ENCODE measurements at regions not wholly inside any gene's neighbourhood (a gene's known extent, or its start where the extent isn't known, plus 50 kb on each side); places are given as distances from the start of the nearest gene placed in this dataset.

GRCh38 chr7:42506097-42506496, 269.1 kb upstream of the GLI3 start:
- no peak for TF ChIP-seq CTCF (IDR thresholded peaks at IDR 0.05)

GRCh38 chr7:42502022-42502421, 265.0 kb upstream of the GLI3 start:
- TF ChIP-seq CTCF (IDR thresholded peaks at IDR 0.05) = no peak

GRCh38 chr7:42495256-42495655, 258.2 kb upstream of the GLI3 start:
- TF ChIP-seq CTCF (IDR thresholded peaks at IDR 0.05) = no peak

- TF ChIP-seq CTCF (IDR thresholded peaks at IDR 0.05) = no peak
Measured at GRCh38 chr7:42494736-42495135, 257.7 kb upstream of the GLI3 start.

GRCh38 chr7:42494199-42494710, 257.2 kb upstream of the GLI3 start:
- TF ChIP-seq CTCF (IDR thresholded peaks at IDR 0.05) = no peak

GRCh38 chr7:42493436-42494198, 256.6 kb upstream of the GLI3 start:
- no peak for TF ChIP-seq CTCF (IDR thresholded peaks at IDR 0.05)

- TF ChIP-seq CTCF (IDR thresholded peaks at IDR 0.05) = no peak
Measured at GRCh38 chr7:42492920-42493319, 255.9 kb upstream of the GLI3 start.

All from LNCAP (cell line).